ENCODE measurements at regions not wholly inside any gene's neighbourhood (a gene's known extent, or its start where the extent isn't known, plus 50 kb on each side); places are given as distances from the start of the nearest gene placed in this dataset.

- TF ChIP-seq CTCF (IDR thresholded peaks at IDR 0.05) (no peak), EP300 (IDR thresholded peaks at IDR 0.05; ENCODE audit: low read depth) (no peak), POLR2AphosphoS5 (IDR thresholded peaks at IDR 0.05) (no peak)
Measured at GRCh38 chr18:39713961-39714360, 2148.4 kb upstream of the CELF4 start.
